Testis (tissue), 2 donors: ENCODE measurements at regions not wholly inside any gene's neighbourhood (a gene's known extent, or its start where the extent isn't known, plus 50 kb on each side); places are given as distances from the start of the nearest gene placed in this dataset.

Source experiments
- POLR2A ChIP-seq: fragments of 450-650 bp; IDR thresholded peaks from one replicate; pipeline ENCODE4 v1.6.1; 2017; ENCODE audit warnings: antibody characterized with exemption, mild to moderate bottlenecking, moderate library complexity
- TF ChIP-seq, protein P1 (sequence below), 3 experiments: fragments of 450-650 bp in 2 of 3; fragments of 200-600 bp in 1 of 3; sonication (generic) in 1 of 3; IDR thresholded peaks; one replicate each; pipeline ENCODE4 v1.5.1; 2016 to 2019; ENCODE audit warnings: antibody characterized with exemption in 3 of 3, mild to moderate bottlenecking in 2 of 3, moderate library complexity in 1 of 3

- TF ChIP-seq, protein P1, sequence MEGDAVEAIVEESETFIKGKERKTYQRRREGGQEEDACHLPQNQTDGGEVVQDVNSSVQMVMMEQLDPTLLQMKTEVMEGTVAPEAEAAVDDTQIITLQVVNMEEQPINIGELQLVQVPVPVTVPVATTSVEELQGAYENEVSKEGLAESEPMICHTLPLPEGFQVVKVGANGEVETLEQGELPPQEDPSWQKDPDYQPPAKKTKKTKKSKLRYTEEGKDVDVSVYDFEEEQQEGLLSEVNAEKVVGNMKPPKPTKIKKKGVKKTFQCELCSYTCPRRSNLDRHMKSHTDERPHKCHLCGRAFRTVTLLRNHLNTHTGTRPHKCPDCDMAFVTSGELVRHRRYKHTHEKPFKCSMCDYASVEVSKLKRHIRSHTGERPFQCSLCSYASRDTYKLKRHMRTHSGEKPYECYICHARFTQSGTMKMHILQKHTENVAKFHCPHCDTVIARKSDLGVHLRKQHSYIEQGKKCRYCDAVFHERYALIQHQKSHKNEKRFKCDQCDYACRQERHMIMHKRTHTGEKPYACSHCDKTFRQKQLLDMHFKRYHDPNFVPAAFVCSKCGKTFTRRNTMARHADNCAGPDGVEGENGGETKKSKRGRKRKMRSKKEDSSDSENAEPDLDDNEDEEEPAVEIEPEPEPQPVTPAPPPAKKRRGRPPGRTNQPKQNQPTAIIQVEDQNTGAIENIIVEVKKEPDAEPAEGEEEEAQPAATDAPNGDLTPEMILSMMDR (IDR thresholded peaks at IDR 0.05) = peak in 1 of 3 experiments; percentile 15
- no peak for TF ChIP-seq POLR2A
Measured at GRCh38 chr9:106717686-106718085, 145.3 kb upstream of the ZNF462 start.
